Kidney (tissue), 13 donors: ENCODE measurements at regions not wholly inside any gene's neighbourhood (a gene's known extent, or its start where the extent isn't known, plus 50 kb on each side); places are given as distances from the start of the nearest gene placed in this dataset.

Experiments used
- DNase-seq, 5 donors: peaks; one replicate each; pipeline ENCODE4 v3.0.0-alpha.2; 2013 to 2020
- FAIRE-seq: peaks from 2 replicates; lab custom pipeline; 2012; peaks lifted over from hg19 to GRCh38; lab: Jason Lieb, UNC
- H3K27ac ChIP-seq, 2 donors: one replicate each; pipeline ENCODE4 v1.7.0; 2013; ENCODE audit warnings: low read depth in 2 of 2, low read length in 2 of 2, inconsistent platforms in 1 of 2
- H3K27me3 ChIP-seq: one replicate; pipeline ENCODE4 v1.7.1; 2013; ENCODE audit warnings: low read length, inconsistent platforms; ENCODE audit not compliant: control insufficient read depth, insufficient read depth
- H3K36me3 ChIP-seq, 3 donors: one replicate each; pipeline versions ENCODE4 v1.7.0 to v1.7.1; 2013; ENCODE audit warnings: low read length in 3 of 3, control low read depth in 1 of 3, inconsistent platforms in 1 of 3; ENCODE audit not compliant: insufficient read depth in 3 of 3, control insufficient read depth in 2 of 3
- H3K4me1 ChIP-seq, 3 donors: one replicate each; pipeline versions ENCODE4 v1.7.0 to v1.7.1; 2013; ENCODE audit warnings: low read length in 3 of 3, inconsistent platforms in 1 of 3, low read depth in 1 of 3; ENCODE audit not compliant: control insufficient read depth in 2 of 3, insufficient read depth in 2 of 3
- H3K4me3 ChIP-seq, 3 donors: one replicate each; pipeline versions ENCODE4 v1.7.0 to v1.8.1; 2013; ENCODE audit warnings: low read length in 3 of 3, control low read depth in 1 of 3, inconsistent platforms in 1 of 3
- H3K9ac ChIP-seq, 3 donors: one replicate each; pipeline versions ENCODE4 v1.7.0 to v1.7.1; 2013; ENCODE audit warnings: low read length in 3 of 3, control low read depth in 1 of 3, inconsistent platforms in 1 of 3
- H3K9me3 ChIP-seq, 3 donors: one replicate each; pipeline versions ENCODE4 v1.7.0 to v1.7.1; 2013; ENCODE audit warnings: low read length in 3 of 3, control low read depth in 1 of 3, inconsistent platforms in 1 of 3; ENCODE audit not compliant: control insufficient read depth in 2 of 3, insufficient read depth in 1 of 3
- intact Hi-C: fragments of 100-400 bp; cut with DNase I; formaldehyde crosslinking; loops from one replicate; pipeline ENCODE4 v1.11.1; 2022
- TF ChIP-seq, protein P1 (sequence below): IDR thresholded peaks from 3 replicates; pipeline ENCODE4 v1.5.1; 2012; ENCODE audit warnings: mild to moderate bottlenecking, moderate library complexity, borderline replicate concordance; ENCODE audit not compliant: insufficient read depth; ENCODE audit errors: extremely low read depth
- donor health status: control.
- donor health status: control.
- donor health status: control.
- donor health status: control.
- donor health status: control.
- donor health status: DM: yes; HTN: yes; CAD: no.
- donor health status: Normal renal cell carcinoma (clear cell type).

GRCh38 chr5:60529001-60529400 lies 171.0 kb downstream of the DEPDC1B start:
- no peak for FAIRE-seq
- Histone ChIP-seq H3K36me3 (no peaks in the 10 kb centered on the region), H3K27ac (no peak overlapping the region), H3K9ac (no peak overlapping the region), H3K4me3 (no peak overlapping the region), H3K4me1 (no peaks in the 10 kb centered on the region), H3K27me3 (no peaks in the 10 kb centered on the region), H3K9me3 (no peaks in the 10 kb centered on the region)
- TF ChIP-seq, protein P1, sequence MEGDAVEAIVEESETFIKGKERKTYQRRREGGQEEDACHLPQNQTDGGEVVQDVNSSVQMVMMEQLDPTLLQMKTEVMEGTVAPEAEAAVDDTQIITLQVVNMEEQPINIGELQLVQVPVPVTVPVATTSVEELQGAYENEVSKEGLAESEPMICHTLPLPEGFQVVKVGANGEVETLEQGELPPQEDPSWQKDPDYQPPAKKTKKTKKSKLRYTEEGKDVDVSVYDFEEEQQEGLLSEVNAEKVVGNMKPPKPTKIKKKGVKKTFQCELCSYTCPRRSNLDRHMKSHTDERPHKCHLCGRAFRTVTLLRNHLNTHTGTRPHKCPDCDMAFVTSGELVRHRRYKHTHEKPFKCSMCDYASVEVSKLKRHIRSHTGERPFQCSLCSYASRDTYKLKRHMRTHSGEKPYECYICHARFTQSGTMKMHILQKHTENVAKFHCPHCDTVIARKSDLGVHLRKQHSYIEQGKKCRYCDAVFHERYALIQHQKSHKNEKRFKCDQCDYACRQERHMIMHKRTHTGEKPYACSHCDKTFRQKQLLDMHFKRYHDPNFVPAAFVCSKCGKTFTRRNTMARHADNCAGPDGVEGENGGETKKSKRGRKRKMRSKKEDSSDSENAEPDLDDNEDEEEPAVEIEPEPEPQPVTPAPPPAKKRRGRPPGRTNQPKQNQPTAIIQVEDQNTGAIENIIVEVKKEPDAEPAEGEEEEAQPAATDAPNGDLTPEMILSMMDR: no peak
- intact Hi-C loops: no loop called here
- DNase-seq: no peak

GRCh38 chr5:60527072-60527471 lies 172.9 kb downstream of the DEPDC1B start:
- H3K27ac ChIP-seq: no peak overlapping the region
- no peaks in the 10 kb centered on the region for H3K27me3 ChIP-seq
- H3K36me3 ChIP-seq: no peaks in the 10 kb centered on the region
- DNase-seq: no peak
- no peaks in the 10 kb centered on the region for H3K9me3 ChIP-seq
- intact Hi-C loops: no loop called here
- H3K9ac ChIP-seq: no peak overlapping the region
- no peak for FAIRE-seq
- TF ChIP-seq, protein P1: no peak
- no peaks in the 10 kb centered on the region for H3K4me1 ChIP-seq
- H3K4me3 ChIP-seq: no peak overlapping the region

DNA sequence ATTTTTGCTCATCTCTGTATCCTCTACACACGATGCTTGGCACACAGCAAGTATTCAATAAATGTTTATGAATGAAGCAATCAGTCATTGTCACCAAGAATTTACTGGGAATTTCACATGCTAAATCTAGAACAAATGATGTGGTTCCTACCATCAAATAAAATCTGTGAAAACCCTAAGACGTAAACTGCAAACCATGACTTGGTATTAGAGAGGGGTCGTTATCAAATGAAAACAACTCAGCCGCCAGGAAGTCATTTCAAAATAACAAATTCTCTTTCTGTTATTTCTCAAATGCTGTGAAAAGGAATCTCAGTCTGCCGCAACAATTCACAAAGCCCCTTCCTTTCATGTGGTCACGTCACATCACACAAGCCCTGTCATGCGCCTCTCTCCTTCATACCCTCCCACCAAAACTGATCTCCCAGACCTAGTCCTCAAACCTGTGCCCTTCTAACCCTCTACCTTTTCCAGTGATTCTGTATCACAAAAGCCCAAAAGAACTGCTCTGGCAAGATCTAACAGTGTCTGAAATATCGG lies 173.6 kb downstream of the DEPDC1B start:
- intact Hi-C loops: no loop called here
- H3K4me3 ChIP-seq: no peak overlapping the region
- H3K27ac ChIP-seq: no peak overlapping the region
- no peaks in the 10 kb centered on the region for H3K4me1 ChIP-seq
- no peak overlapping the region for H3K9ac ChIP-seq
- FAIRE-seq (no peak), DNase-seq (no peak)
- no peaks in the 10 kb centered on the region for H3K9me3 ChIP-seq
- H3K27me3 ChIP-seq: no peaks in the 10 kb centered on the region
- no peaks in the 10 kb centered on the region for H3K36me3 ChIP-seq
- TF ChIP-seq, protein P1: no peak
